ENCODE measurements at regions not wholly inside any gene's neighbourhood (a gene's known extent, or its start where the extent isn't known, plus 50 kb on each side); places are given as distances from the start of the nearest gene placed in this dataset.

GRCh38 chr7:24221500-24221899, 62.5 kb upstream of the NPY start:
- H3K4me3 ChIP-seq (replicated peaks in 1 of 2; ENCODE audit: low read depth in 2 of 2, low read length in 2 of 2), result no peak overlapping the region
- no peak for DNase-seq (ENCODE audit: low read depth in 2 of 2)
- TF ChIP-seq CTCF (IDR thresholded peaks at IDR 0.05; ENCODE audit: low read depth, low read length), result no peak

GRCh38 chr7:24227068-24227467, 56.9 kb upstream of the NPY start:
- TF ChIP-seq CTCF (IDR thresholded peaks at IDR 0.05; ENCODE audit: low read depth, low read length), result no peak
- DNase-seq (ENCODE audit: low read depth in 2 of 2), result no peak
- H3K4me3 ChIP-seq (replicated peaks in 1 of 2; ENCODE audit: low read depth in 2 of 2, low read length in 2 of 2), result no peak overlapping the region

- H3K4me3 ChIP-seq (replicated peaks in 1 of 2; ENCODE audit: low read depth in 2 of 2, low read length in 2 of 2), result no peak overlapping the region
- TF ChIP-seq CTCF (IDR thresholded peaks at IDR 0.05; ENCODE audit: low read depth, low read length), result no peak
- DNase-seq (ENCODE audit: low read depth in 2 of 2), result no peak
These were observed 56.2 kb upstream of the NPY start for GRCh38 chr7:24227603-24228359.

GRCh38 chr7:24229481-24230226, 54.3 kb upstream of the NPY start:
- DNase-seq (ENCODE audit: low read depth in 2 of 2), result no peak
- no peak overlapping the region for H3K4me3 ChIP-seq (replicated peaks in 1 of 2; ENCODE audit: low read depth in 2 of 2, low read length in 2 of 2)
- no peak for TF ChIP-seq CTCF (IDR thresholded peaks at IDR 0.05; ENCODE audit: low read depth, low read length)

- H3K4me3 ChIP-seq (replicated peaks in 1 of 2; ENCODE audit: low read depth in 2 of 2, low read length in 2 of 2), result no peak overlapping the region
- no peak for TF ChIP-seq CTCF (IDR thresholded peaks at IDR 0.05; ENCODE audit: low read depth, low read length)
- DNase-seq (ENCODE audit: low read depth in 2 of 2), result no peak
These were observed 52.5 kb upstream of the NPY start for GRCh38 chr7:24231493-24231892.

- no peak overlapping the region for H3K4me3 ChIP-seq (replicated peaks in 1 of 2; ENCODE audit: low read depth in 2 of 2, low read length in 2 of 2)
- no peak for DNase-seq (ENCODE audit: low read depth in 2 of 2)
- TF ChIP-seq CTCF (IDR thresholded peaks at IDR 0.05; ENCODE audit: low read depth, low read length), result no peak
These were observed 50.6 kb upstream of the NPY start for GRCh38 chr7:24233386-24233785.
